GM23338 (cell line): ENCODE measurements at regions not wholly inside any gene's neighbourhood (a gene's known extent, or its start where the extent isn't known, plus 50 kb on each side); places are given as distances from the start of the nearest gene placed in this dataset.

ENCODE experiments used
- ATAC-seq: fragments of 200-7000 bp; cut with Tn5 transposase; 3 replicates; pipeline ENCODE4 v1.9.1; 2020
- DNase-seq: peaks from one replicate; pipeline ENCODE4 v3.0.0-alpha.2; 2015; ENCODE audit warnings: low spot score
- H2AFZ ChIP-seq: fragments of 200-600 bp; sonication (generic); 2 replicates; pipeline ENCODE4 v1.8.0; 2016; ENCODE audit warnings: antibody characterized with exemption, mild to moderate bottlenecking, moderate library complexity
- H3F3A ChIP-seq: fragments of 200-600 bp; sonication (generic); replicated peaks from 2 replicates; pipeline ENCODE4 v1.8.0; 2017; ENCODE audit warnings: antibody characterized with exemption, mixed run types, low read depth
- H3K27ac ChIP-seq: fragments of 200-600 bp; sonication (generic); 2 replicates; pipeline ENCODE4 v1.6.1; 2016; ENCODE audit warnings: low read depth
- H3K27me3 ChIP-seq: fragments of 200-600 bp; sonication (generic); 2 replicates; pipeline ENCODE4 v1.8.0; 2016; ENCODE audit warnings: mild to moderate bottlenecking, mixed run types, moderate library complexity; ENCODE audit not compliant: insufficient read depth
- H3K36me3 ChIP-seq: fragments of 200-600 bp; sonication (generic); 2 replicates; pipeline ENCODE4 v1.8.0; 2016; ENCODE audit warnings: mild to moderate bottlenecking; ENCODE audit not compliant: insufficient read depth
- H3K4me1 ChIP-seq: fragments of 200-600 bp; sonication (generic); 2 replicates; pipeline ENCODE4 v1.8.0; 2016; ENCODE audit warnings: mild to moderate bottlenecking, moderate library complexity; ENCODE audit not compliant: insufficient read depth
- H3K4me2 ChIP-seq: fragments of 200-600 bp; sonication (generic); 2 replicates; pipeline ENCODE4 v1.7.1; 2017; ENCODE audit warnings: mixed run types
- H3K4me3 ChIP-seq: fragments of 200-600 bp; sonication (generic); 2 replicates; pipeline ENCODE4 v1.6.1; 2016; ENCODE audit warnings: mixed run types
- H3K79me2 ChIP-seq: fragments of 200-600 bp; sonication (generic); replicated peaks from 2 replicates; pipeline ENCODE4 v1.8.0; 2017; ENCODE audit warnings: mild to moderate bottlenecking; ENCODE audit not compliant: insufficient read depth
- H3K9me2 ChIP-seq: fragments of 200-600 bp; sonication (generic); 2 replicates; pipeline ENCODE4 v1.8.0; 2017; ENCODE audit not compliant: insufficient read depth
- H4K20me1 ChIP-seq: fragments of 200-600 bp; sonication (generic); replicated peaks from 2 replicates; pipeline ENCODE4 v1.8.0; 2017; ENCODE audit warnings: mild to moderate bottlenecking; ENCODE audit not compliant: insufficient read depth
- H3K27ac Mint-ChIP-seq: 2 replicates; pipeline ENCODE4 v1.8.0; 2020; ENCODE audit warnings: inconsistent platforms, mild to moderate bottlenecking, moderate library complexity, mixed read lengths
- H3K27me3 Mint-ChIP-seq: 3 replicates; pipeline ENCODE4 v1.8.0; 2022; ENCODE audit warnings: low read depth, mild to moderate bottlenecking, moderate library complexity, mixed read lengths, inconsistent platforms; ENCODE audit not compliant: insufficient read depth, poor library complexity
- H3K36me3 Mint-ChIP-seq: 3 replicates; pipeline ENCODE4 v1.8.0; 2021; ENCODE audit warnings: low read depth, mild to moderate bottlenecking, inconsistent platforms, moderate library complexity, mixed read lengths
- H3K4me1 Mint-ChIP-seq: 3 replicates; pipeline ENCODE4 v1.8.0; 2020; ENCODE audit warnings: mild to moderate bottlenecking, inconsistent platforms, mixed read lengths
- H3K4me3 Mint-ChIP-seq: 3 replicates; pipeline ENCODE4 v1.8.0; 2021; ENCODE audit warnings: moderate library complexity, mild to moderate bottlenecking, inconsistent platforms, mixed read lengths
- H3K9me3 Mint-ChIP-seq: 3 replicates; pipeline ENCODE4 v1.8.0; 2020; ENCODE audit warnings: moderate library complexity, mild to moderate bottlenecking, inconsistent platforms, mixed read lengths
- CTCF ChIP-seq, 2 experiments: fragments of 200-600 bp in 1 of 2; sonication (generic) in 1 of 2; conservative IDR thresholded peaks; 2 replicates each; pipeline versions ENCODE4 v1.5.1 to v1.6.1; 2016 to 2017; ENCODE audit warnings: antibody characterized with exemption in 2 of 2, low read depth in 2 of 2, mild to moderate bottlenecking in 2 of 2, moderate library complexity in 1 of 2
- EZH2phosphoT487 ChIP-seq: fragments of 200-600 bp; sonication (generic); IDR thresholded peaks from one replicate; pipeline ENCODE4 v1.8.1; 2018; ENCODE audit warnings: antibody characterized with exemption; ENCODE audit not compliant: unreplicated experiment
- JUNB ChIP-seq: IDR thresholded peaks from one replicate; pipeline ENCODE4 v1.6.1; 2016; ENCODE audit warnings: antibody characterized with exemption; ENCODE audit not compliant: unreplicated experiment
- POLR2AphosphoS5 ChIP-seq: IDR thresholded peaks from 2 replicates; pipeline ENCODE4 v1.6.1; 2016; ENCODE audit warnings: antibody characterized with exemption, low read depth
- ZNF331 ChIP-seq: fragments of 250-450 bp; sonication (Bioruptor Pico); IDR thresholded peaks from 2 replicates; pipeline ENCODE4 v1.5.0; 2020; ENCODE audit warnings: low read depth, mild to moderate bottlenecking, moderate library complexity
- TF ChIP-seq, protein P1 (sequence below): IDR thresholded peaks from 2 replicates; pipeline ENCODE4 v1.6.1; 2016; ENCODE audit warnings: antibody characterized with exemption
- TF ChIP-seq, protein P2 (sequence below): fragments of 250-450 bp; sonication (Bioruptor Pico); IDR thresholded peaks from 2 replicates; pipeline ENCODE4 v1.5.0; 2020; ENCODE audit warnings: mild to moderate bottlenecking, moderate library complexity

DNA sequence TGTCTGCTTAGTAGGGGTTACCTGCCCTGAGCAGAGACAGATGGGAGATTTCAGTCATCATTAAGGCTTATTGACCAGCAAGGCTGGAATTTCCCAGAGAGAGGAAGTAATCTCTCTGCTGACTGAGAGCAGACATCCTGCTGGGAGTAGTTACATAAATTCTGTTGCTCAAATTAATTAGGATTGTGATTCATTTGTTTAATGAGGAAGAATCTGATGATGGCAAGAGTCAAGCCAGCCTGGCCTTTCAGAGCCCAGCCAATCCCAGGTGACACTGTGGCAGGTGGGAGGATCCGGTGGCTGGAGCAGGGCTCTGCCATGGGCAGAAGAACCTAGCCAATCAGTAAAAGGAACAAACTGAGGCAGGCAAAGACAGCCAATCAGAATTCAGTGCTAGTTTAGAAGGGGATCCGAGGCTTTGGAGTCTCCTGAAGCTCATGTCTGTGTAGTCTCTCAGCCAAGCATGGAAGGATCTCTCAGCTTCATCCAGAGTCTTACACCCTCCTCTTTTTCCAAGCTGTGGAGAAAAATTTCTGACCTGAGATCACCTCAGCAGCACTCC is 61.2 kb upstream of the CHST1 start:
- no peak overlapping the region for H3K27ac ChIP-seq
- Mint-ChIP-seq H3K36me3 (no peaks in the 10 kb centered on the region), H3K4me3 (no peak overlapping the region), H3K27me3 (peaks cover 5% of the 10 kb centered on the region), H3K27ac (no peak overlapping the region), H3K9me3 (no peaks in the 10 kb centered on the region; the same call in 2 of the 3 replicates), H3K4me1 (peaks cover 12% of the 10 kb centered on the region)
- H3K4me1 ChIP-seq, result peaks cover 31% of the 10 kb centered on the region
- no peaks in the 10 kb centered on the region for H3F3A ChIP-seq
- no peak overlapping the region for H3K4me3 ChIP-seq
- no peaks in the 10 kb centered on the region for H3K27me3 ChIP-seq
- H3K36me3 ChIP-seq, result no peaks in the 10 kb centered on the region
- no peaks in the 10 kb centered on the region for H4K20me1 ChIP-seq
- ATAC-seq (no peak), DNase-seq (no peak)
- H3K4me2 ChIP-seq, result no peak overlapping the region
- H2AFZ ChIP-seq, result no peak overlapping the region
- peaks cover 3% of the 10 kb centered on the region; the same call in 1 of the 2 replicates for H3K9me2 ChIP-seq
- H3K79me2 ChIP-seq, result no peaks in the 10 kb centered on the region
- TF ChIP-seq, protein P1, sequence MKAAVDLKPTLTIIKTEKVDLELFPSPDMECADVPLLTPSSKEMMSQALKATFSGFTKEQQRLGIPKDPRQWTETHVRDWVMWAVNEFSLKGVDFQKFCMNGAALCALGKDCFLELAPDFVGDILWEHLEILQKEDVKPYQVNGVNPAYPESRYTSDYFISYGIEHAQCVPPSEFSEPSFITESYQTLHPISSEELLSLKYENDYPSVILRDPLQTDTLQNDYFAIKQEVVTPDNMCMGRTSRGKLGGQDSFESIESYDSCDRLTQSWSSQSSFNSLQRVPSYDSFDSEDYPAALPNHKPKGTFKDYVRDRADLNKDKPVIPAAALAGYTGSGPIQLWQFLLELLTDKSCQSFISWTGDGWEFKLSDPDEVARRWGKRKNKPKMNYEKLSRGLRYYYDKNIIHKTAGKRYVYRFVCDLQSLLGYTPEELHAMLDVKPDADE, result no peak
- no peak for TF ChIP-seq ZNF331 (CRISPR knock-in tag)
- TF ChIP-seq, protein P2, sequence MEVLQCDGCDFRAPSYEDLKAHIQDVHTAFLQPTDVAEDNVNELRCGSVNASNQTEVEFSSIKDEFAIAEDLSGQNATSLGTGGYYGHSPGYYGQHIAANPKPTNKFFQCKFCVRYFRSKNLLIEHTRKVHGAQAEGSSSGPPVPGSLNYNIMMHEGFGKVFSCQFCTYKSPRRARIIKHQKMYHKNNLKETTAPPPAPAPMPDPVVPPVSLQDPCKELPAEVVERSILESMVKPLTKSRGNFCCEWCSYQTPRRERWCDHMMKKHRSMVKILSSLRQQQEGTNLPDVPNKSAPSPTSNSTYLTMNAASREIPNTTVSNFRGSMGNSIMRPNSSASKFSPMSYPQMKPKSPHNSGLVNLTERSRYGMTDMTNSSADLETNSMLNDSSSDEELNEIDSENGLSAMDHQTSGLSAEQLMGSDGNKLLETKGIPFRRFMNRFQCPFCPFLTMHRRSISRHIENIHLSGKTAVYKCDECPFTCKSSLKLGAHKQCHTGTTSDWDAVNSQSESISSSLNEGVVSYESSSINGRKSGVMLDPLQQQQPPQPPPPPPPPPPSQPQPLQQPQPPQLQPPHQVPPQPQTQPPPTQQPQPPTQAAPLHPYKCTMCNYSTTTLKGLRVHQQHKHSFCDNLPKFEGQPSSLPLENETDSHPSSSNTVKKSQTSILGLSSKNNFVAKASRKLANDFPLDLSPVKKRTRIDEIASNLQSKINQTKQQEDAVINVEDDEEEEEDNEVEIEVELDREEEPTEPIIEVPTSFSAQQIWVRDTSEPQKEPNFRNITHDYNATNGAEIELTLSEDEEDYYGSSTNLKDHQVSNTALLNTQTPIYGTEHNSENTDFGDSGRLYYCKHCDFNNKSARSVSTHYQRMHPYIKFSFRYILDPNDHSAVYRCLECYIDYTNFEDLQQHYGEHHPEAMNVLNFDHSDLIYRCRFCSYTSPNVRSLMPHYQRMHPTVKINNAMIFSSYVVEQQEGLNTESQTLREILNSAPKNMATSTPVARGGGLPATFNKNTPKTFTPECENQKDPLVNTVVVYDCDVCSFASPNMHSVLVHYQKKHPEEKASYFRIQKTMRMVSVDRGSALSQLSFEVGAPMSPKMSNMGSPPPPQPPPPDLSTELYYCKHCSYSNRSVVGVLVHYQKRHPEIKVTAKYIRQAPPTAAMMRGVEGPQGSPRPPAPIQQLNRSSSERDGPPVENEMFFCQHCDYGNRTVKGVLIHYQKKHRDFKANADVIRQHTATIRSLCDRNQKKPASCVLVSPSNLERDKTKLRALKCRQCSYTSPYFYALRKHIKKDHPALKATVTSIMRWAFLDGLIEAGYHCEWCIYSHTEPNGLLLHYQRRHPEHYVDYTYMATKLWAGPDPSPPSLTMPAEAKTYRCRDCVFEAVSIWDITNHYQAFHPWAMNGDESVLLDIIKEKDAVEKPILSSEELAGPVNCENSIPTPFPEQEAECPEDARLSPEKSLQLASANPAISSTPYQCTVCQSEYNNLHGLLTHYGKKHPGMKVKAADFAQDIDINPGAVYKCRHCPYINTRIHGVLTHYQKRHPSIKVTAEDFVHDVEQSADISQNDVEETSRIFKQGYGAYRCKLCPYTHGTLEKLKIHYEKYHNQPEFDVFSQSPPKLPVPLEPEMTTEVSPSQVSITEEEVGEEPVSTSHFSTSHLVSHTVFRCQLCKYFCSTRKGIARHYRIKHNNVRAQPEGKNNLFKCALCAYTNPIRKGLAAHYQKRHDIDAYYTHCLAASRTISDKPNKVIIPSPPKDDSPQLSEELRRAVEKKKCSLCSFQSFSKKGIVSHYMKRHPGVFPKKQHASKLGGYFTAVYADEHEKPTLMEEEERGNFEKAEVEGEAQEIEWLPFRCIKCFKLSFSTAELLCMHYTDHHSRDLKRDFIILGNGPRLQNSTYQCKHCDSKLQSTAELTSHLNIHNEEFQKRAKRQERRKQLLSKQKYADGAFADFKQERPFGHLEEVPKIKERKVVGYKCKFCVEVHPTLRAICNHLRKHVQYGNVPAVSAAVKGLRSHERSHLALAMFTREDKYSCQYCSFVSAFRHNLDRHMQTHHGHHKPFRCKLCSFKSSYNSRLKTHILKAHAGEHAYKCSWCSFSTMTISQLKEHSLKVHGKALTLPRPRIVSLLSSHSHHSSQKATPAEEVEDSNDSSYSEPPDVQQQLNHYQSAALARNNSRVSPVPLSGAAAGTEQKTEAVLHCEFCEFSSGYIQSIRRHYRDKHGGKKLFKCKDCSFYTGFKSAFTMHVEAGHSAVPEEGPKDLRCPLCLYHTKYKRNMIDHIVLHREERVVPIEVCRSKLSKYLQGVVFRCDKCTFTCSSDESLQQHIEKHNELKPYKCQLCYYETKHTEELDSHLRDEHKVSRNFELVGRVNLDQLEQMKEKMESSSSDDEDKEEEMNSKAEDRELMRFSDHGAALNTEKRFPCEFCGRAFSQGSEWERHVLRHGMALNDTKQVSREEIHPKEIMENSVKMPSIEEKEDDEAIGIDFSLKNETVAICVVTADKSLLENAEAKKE, result no peak
- TF ChIP-seq CTCF (conservative IDR thresholded peaks at IDR 0.05; ENCODE audit: low read depth in 2 of 2), result no peak
- no peak for TF ChIP-seq POLR2AphosphoS5
- no peak for TF ChIP-seq JUNB
- TF ChIP-seq EZH2phosphoT487, result no peak
